ENCODE measurements at regions not wholly inside any gene's neighbourhood (a gene's known extent, or its start where the extent isn't known, plus 50 kb on each side); places are given as distances from the start of the nearest gene placed in this dataset.
"Not testable (repeated sequence)": the region's sequence is repeated elsewhere in the genome, so short reads cannot be mapped to it uniquely, and the experiment has no call there.

- H4K20me1 ChIP-seq (ENCODE audit: control insufficient read depth, extremely low read depth, insufficient read depth, low read length): no peaks in the 10 kb centered on the region
- H3K79me2 ChIP-seq (ENCODE audit: control insufficient read depth, insufficient read depth, low read length): no peaks in the 10 kb centered on the region
- no peaks in the 10 kb centered on the region for H3K36me3 ChIP-seq (ENCODE audit: control insufficient read depth, insufficient read depth, low read length)
- TF ChIP-seq CTCF (conservative IDR thresholded peaks at IDR 0.05 in 1 of 2, IDR thresholded peaks at IDR 0.05 in 1 of 2; ENCODE audit: low read depth in 1 of 2, low read length in 2 of 2) (peak in 1 of 2 donors; percentile 63), EZH2 (IDR thresholded peaks at IDR 0.05; ENCODE audit: low read length, missing control alignments) (no peak)
- DNase-seq (ENCODE audit: low read depth in 2 of 2): peak; percentile 46 to 64
- no peak overlapping the region for H2AFZ ChIP-seq (ENCODE audit: low read length)
- H3K27me3 ChIP-seq (ENCODE audit: control insufficient read depth, insufficient read depth, low read length): no peaks in the 10 kb centered on the region
- no peaks in the 10 kb centered on the region for H3K4me1 ChIP-seq (ENCODE audit: control insufficient read depth, extremely low read depth, insufficient read depth, low read length)
- H3K27ac ChIP-seq (ENCODE audit: insufficient read depth, low read length): no peak overlapping the region
- H3K9me3 ChIP-seq (ENCODE audit: control insufficient read depth, insufficient read depth, low read depth, low read length): no peaks in the 10 kb centered on the region
- no peak overlapping the region for H3K4me2 ChIP-seq (ENCODE audit: extremely low read depth, insufficient read depth, low read length)
- no peak overlapping the region for H3K4me3 ChIP-seq (replicated peaks in 1 of 4; ENCODE audit: control extremely low read depth in 1 of 4, insufficient read depth in 1 of 4, low read depth in 3 of 4, low read length in 4 of 4)
- H3K9ac ChIP-seq (ENCODE audit: insufficient read depth, low read length): no peak overlapping the region
Measured at GRCh38 chr15:77907824-77908751, 169.4 kb downstream of the TBC1D2B start.

GRCh38 chr15:77906062-77906990 is 171.2 kb downstream of the TBC1D2B start:
- H3K4me1 ChIP-seq (ENCODE audit: control insufficient read depth, extremely low read depth, insufficient read depth, low read length); H3K27ac ChIP-seq (ENCODE audit: insufficient read depth, low read length); H3K27me3 ChIP-seq (ENCODE audit: control insufficient read depth, insufficient read depth, low read length); H3K36me3 ChIP-seq (ENCODE audit: control insufficient read depth, insufficient read depth, low read length); H3K9me3 ChIP-seq (ENCODE audit: control insufficient read depth, insufficient read depth, low read depth, low read length); H2AFZ ChIP-seq (ENCODE audit: low read length); H3K79me2 ChIP-seq (ENCODE audit: control insufficient read depth, insufficient read depth, low read length); H3K4me3 ChIP-seq (replicated peaks in 1 of 4; ENCODE audit: control extremely low read depth in 1 of 4, insufficient read depth in 1 of 4, low read depth in 3 of 4, low read length in 4 of 4); H3K4me2 ChIP-seq (ENCODE audit: extremely low read depth, insufficient read depth, low read length); H4K20me1 ChIP-seq (ENCODE audit: control insufficient read depth, extremely low read depth, insufficient read depth, low read length); H3K9ac ChIP-seq (ENCODE audit: insufficient read depth, low read length); DNase-seq (ENCODE audit: low read depth in 2 of 2): not testable (repeated sequence)

GRCh38 chr15:77905301-77905920 is 172.1 kb downstream of the TBC1D2B start:
- no peaks in the 10 kb centered on the region for H4K20me1 ChIP-seq (ENCODE audit: control insufficient read depth, extremely low read depth, insufficient read depth, low read length)
- H2AFZ ChIP-seq (ENCODE audit: low read length): no peak overlapping the region
- no peaks in the 10 kb centered on the region for H3K36me3 ChIP-seq (ENCODE audit: control insufficient read depth, insufficient read depth, low read length)
- H3K4me1 ChIP-seq (ENCODE audit: control insufficient read depth, extremely low read depth, insufficient read depth, low read length): no peaks in the 10 kb centered on the region
- TF ChIP-seq CTCF (conservative IDR thresholded peaks at IDR 0.05 in 1 of 2, IDR thresholded peaks at IDR 0.05 in 1 of 2; ENCODE audit: low read depth in 1 of 2, low read length in 2 of 2) (no peak), EZH2 (IDR thresholded peaks at IDR 0.05; ENCODE audit: low read length, missing control alignments) (no peak)
- H3K79me2 ChIP-seq (ENCODE audit: control insufficient read depth, insufficient read depth, low read length): no peaks in the 10 kb centered on the region
- no peak overlapping the region for H3K4me3 ChIP-seq (replicated peaks in 1 of 4; ENCODE audit: control extremely low read depth in 1 of 4, insufficient read depth in 1 of 4, low read depth in 3 of 4, low read length in 4 of 4)
- H3K9ac ChIP-seq (ENCODE audit: insufficient read depth, low read length): no peak overlapping the region
- H3K4me2 ChIP-seq (ENCODE audit: extremely low read depth, insufficient read depth, low read length): no peak overlapping the region
- H3K27me3 ChIP-seq (ENCODE audit: control insufficient read depth, insufficient read depth, low read length): no peaks in the 10 kb centered on the region
- no peaks in the 10 kb centered on the region for H3K9me3 ChIP-seq (ENCODE audit: control insufficient read depth, insufficient read depth, low read depth, low read length)
- DNase-seq (ENCODE audit: low read depth in 2 of 2): no peak
- H3K27ac ChIP-seq (ENCODE audit: insufficient read depth, low read length): no peak overlapping the region
